ENCODE measurements at regions not wholly inside any gene's neighbourhood (a gene's known extent, or its start where the extent isn't known, plus 50 kb on each side); places are given as distances from the start of the nearest gene placed in this dataset.

DNA sequence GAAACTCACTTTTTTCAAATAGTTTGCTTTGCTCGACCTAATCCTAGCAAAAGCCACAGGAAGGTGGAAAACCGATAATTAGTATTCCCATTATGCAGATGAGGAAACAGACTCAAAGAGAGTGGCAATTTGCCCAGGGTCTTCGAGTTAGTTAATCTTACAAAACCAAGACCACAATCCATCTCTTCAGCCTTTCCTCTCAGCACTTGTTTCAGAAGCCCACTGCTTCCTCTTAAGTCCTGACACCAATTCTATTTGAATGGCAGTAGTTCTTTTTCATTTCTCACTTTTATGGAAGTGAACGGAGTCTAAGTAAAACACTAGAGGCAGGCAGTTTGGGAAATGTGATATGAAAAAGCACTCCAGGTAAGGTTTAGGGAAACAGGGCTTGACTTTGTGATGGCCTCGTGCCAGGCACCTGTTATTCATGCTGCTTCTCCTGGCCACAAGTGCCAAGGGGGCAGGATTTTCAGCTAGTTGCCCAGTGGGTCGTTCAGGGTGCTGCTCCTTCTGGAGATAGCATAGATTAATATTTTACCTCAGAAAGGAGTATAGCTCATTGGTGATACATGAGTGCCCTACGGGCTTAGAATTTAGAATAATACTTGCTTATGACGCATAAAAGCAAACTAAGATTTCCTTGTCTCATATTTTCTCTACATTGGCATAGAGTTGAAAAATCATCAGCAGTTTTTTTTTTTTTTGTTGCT is 76.6 kb upstream of the NRIP1 start:
- TF ChIP-seq, protein P1, sequence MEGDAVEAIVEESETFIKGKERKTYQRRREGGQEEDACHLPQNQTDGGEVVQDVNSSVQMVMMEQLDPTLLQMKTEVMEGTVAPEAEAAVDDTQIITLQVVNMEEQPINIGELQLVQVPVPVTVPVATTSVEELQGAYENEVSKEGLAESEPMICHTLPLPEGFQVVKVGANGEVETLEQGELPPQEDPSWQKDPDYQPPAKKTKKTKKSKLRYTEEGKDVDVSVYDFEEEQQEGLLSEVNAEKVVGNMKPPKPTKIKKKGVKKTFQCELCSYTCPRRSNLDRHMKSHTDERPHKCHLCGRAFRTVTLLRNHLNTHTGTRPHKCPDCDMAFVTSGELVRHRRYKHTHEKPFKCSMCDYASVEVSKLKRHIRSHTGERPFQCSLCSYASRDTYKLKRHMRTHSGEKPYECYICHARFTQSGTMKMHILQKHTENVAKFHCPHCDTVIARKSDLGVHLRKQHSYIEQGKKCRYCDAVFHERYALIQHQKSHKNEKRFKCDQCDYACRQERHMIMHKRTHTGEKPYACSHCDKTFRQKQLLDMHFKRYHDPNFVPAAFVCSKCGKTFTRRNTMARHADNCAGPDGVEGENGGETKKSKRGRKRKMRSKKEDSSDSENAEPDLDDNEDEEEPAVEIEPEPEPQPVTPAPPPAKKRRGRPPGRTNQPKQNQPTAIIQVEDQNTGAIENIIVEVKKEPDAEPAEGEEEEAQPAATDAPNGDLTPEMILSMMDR (conservative IDR thresholded peaks at IDR 0.05 in 1 of 2, IDR thresholded peaks at IDR 0.05 in 1 of 2; ENCODE audit: extremely low read depth in 1 of 2, insufficient read depth in 1 of 2, low read depth in 1 of 2, low read length in 2 of 2) = no peak
- TF ChIP-seq EZH2 (IDR thresholded peaks at IDR 0.05; ENCODE audit: borderline replicate concordance, low read length) = no peak
